ENCODE measurements at regions not wholly inside any gene's neighbourhood (a gene's known extent, or its start where the extent isn't known, plus 50 kb on each side); places are given as distances from the start of the nearest gene placed in this dataset.

DNA sequence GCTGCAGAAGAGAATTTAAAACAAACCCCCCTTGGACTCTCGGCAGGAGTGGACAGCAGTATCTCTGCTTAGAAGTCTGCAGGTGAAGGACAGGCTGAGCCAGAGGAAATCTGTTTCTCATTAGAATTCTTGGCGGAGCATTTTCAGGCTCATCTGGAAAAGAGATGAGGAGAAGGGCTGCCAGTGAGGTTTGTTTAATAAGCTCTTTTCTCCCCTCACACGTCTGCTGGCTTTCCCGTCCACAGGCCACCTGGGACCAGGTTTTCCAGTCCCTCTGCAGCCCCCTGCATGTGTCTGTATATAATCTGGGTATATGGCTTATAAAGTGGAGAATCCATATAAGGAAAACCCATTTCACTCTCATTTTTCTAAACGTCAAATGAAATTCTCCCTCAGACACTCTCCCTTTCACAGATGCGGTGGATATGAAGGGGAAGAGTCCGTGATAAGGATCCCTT, 155.4 kb upstream of the TPM1 start:
- TF ChIP-seq, protein P1, sequence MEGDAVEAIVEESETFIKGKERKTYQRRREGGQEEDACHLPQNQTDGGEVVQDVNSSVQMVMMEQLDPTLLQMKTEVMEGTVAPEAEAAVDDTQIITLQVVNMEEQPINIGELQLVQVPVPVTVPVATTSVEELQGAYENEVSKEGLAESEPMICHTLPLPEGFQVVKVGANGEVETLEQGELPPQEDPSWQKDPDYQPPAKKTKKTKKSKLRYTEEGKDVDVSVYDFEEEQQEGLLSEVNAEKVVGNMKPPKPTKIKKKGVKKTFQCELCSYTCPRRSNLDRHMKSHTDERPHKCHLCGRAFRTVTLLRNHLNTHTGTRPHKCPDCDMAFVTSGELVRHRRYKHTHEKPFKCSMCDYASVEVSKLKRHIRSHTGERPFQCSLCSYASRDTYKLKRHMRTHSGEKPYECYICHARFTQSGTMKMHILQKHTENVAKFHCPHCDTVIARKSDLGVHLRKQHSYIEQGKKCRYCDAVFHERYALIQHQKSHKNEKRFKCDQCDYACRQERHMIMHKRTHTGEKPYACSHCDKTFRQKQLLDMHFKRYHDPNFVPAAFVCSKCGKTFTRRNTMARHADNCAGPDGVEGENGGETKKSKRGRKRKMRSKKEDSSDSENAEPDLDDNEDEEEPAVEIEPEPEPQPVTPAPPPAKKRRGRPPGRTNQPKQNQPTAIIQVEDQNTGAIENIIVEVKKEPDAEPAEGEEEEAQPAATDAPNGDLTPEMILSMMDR (IDR thresholded peaks at IDR 0.05; ENCODE audit: insufficient read depth, low read length), result no peak
- no peak for TF ChIP-seq POLR2AphosphoS5 (IDR thresholded peaks at IDR 0.05; ENCODE audit: low read depth)
